ENCODE measurements at regions not wholly inside any gene's neighbourhood (a gene's known extent, or its start where the extent isn't known, plus 50 kb on each side); places are given as distances from the start of the nearest gene placed in this dataset.
A peak's percentile ranks its signal among the peaks of the same experiment; 100 is the strongest.

GRCh38 chr7:148524479-148525224, 65.9 kb upstream of the C7orf33 start:
- Histone ChIP-seq H3K9me3 (no peaks in the 10 kb centered on the region), H3K4me1 (no peaks in the 10 kb centered on the region), H3K27me3 (ENCODE audit: low read depth) (peaks cover 18% of the 10 kb centered on the region), H3K36me3 (no peaks in the 10 kb centered on the region), H3K27ac (no peak overlapping the region), H3K4me3 (no peak overlapping the region)
- no peak for ATAC-seq
- TF ChIP-seq CTCF (IDR thresholded peaks at IDR 0.05): no peak
- intact Hi-C loops (cut with DNase I): no loop called here
- DNase-seq: no peak

- Histone ChIP-seq H3K36me3 (no peaks in the 10 kb centered on the region), H3K4me1 (no peaks in the 10 kb centered on the region), H3K9me3 (no peaks in the 10 kb centered on the region), H3K4me3 (no peak overlapping the region), H3K27ac (no peak overlapping the region), H3K27me3 (ENCODE audit: low read depth) (no peaks in the 10 kb centered on the region)
- peak; percentile 66 for TF ChIP-seq CTCF (IDR thresholded peaks at IDR 0.05)
- ATAC-seq (peak; percentile 89), DNase-seq (peak; percentile 84)
- intact Hi-C loops (cut with DNase I): no loop called here
Measured at GRCh38 chr7:148527717-148528168, 62.8 kb upstream of the C7orf33 start.

GRCh38 chr7:148535217-148535616, 55.3 kb upstream of the C7orf33 start:
- TF ChIP-seq CTCF (IDR thresholded peaks at IDR 0.05): no peak
- no peaks in the 10 kb centered on the region for H3K9me3 ChIP-seq
- no peak overlapping the region for H3K27ac ChIP-seq
- no peaks in the 10 kb centered on the region for H3K36me3 ChIP-seq
- peak; percentile 39 to 48 for ATAC-seq
- intact Hi-C loops (cut with DNase I): no loop called here
- no peak for DNase-seq
- H3K27me3 ChIP-seq (ENCODE audit: low read depth): no peaks in the 10 kb centered on the region
- H3K4me1 ChIP-seq: no peaks in the 10 kb centered on the region
- no peak overlapping the region for H3K4me3 ChIP-seq

- DNase-seq (no peak), ATAC-seq (no peak)
- no peaks in the 10 kb centered on the region for H3K9me3 ChIP-seq
- no peak overlapping the region for H3K27ac ChIP-seq
- TF ChIP-seq CTCF (IDR thresholded peaks at IDR 0.05): no peak
- no peak overlapping the region for H3K4me3 ChIP-seq
- H3K27me3 ChIP-seq (ENCODE audit: low read depth): no peaks in the 10 kb centered on the region
- no peaks in the 10 kb centered on the region for H3K36me3 ChIP-seq
- intact Hi-C loops (cut with DNase I): no loop called here
- H3K4me1 ChIP-seq: no peaks in the 10 kb centered on the region
Measured at GRCh38 chr7:148537435-148537834, 53.1 kb upstream of the C7orf33 start.

GRCh38 chr7:148540041-148540738, 50.4 kb upstream of the C7orf33 start:
- no peaks in the 10 kb centered on the region for H3K36me3 ChIP-seq
- no peak for ATAC-seq
- intact Hi-C loops (cut with DNase I): no loop called here
- TF ChIP-seq CTCF (IDR thresholded peaks at IDR 0.05): no peak
- no peak overlapping the region for H3K4me3 ChIP-seq
- no peak overlapping the region for H3K27ac ChIP-seq
- H3K9me3 ChIP-seq: no peaks in the 10 kb centered on the region
- no peaks in the 10 kb centered on the region for H3K4me1 ChIP-seq
- no peaks in the 10 kb centered on the region for H3K27me3 ChIP-seq (ENCODE audit: low read depth)
- DNase-seq: no peak

All from lower lobe of right lung (tissue), 2 donors.